Suprapubic skin (tissue), 4 donors: ENCODE measurements at regions not wholly inside any gene's neighbourhood (a gene's known extent, or its start where the extent isn't known, plus 50 kb on each side); places are given as distances from the start of the nearest gene placed in this dataset.

Source experiments
- DNase-seq, 2 donors: peaks; one replicate each; pipeline ENCODE4 v3.0.0-alpha.2; 2019; ENCODE audit warnings: low spot score in 2 of 2
- H3K27ac ChIP-seq: fragments of 200-600 bp; sonication (generic); one replicate; pipeline ENCODE4 v1.5.1; 2019
- H3K27me3 ChIP-seq: fragments of 200-600 bp; sonication (generic); one replicate; pipeline ENCODE4 v1.5.1; 2019
- H3K36me3 ChIP-seq: fragments of 200-600 bp; sonication (generic); one replicate; pipeline ENCODE4 v1.5.1; 2019
- H3K4me1 ChIP-seq: fragments of 200-600 bp; sonication (generic); one replicate; pipeline ENCODE4 v1.5.1; 2019
- H3K4me3 ChIP-seq: fragments of 200-600 bp; sonication (generic); one replicate; pipeline ENCODE4 v1.5.1; 2019; ENCODE audit warnings: mild to moderate bottlenecking
- H3K9me3 ChIP-seq: fragments of 200-600 bp; sonication (generic); one replicate; pipeline ENCODE4 v1.5.1; 2019
- CTCF ChIP-seq, 2 donors: fragments of 200-600 bp in 1 of 2; fragments of 450-650 bp in 1 of 2; sonication (generic) in 1 of 2; IDR thresholded peaks; one replicate each; pipeline ENCODE4 v1.5.1; 2016 to 2019; ENCODE audit warnings: antibody characterized with exemption in 2 of 2, mild to moderate bottlenecking in 1 of 2, moderate library complexity in 1 of 2
- EP300 ChIP-seq: sonication (generic); formaldehyde crosslinking; IDR thresholded peaks from one replicate; pipeline ENCODE4 v1.6.1; 2017; ENCODE audit warnings: antibody characterized with exemption
- POLR2A ChIP-seq, 2 donors: fragments of 450-650 bp; IDR thresholded peaks; one replicate each; pipeline ENCODE4 v1.6.1; 2017; ENCODE audit warnings: antibody characterized with exemption in 2 of 2, mild to moderate bottlenecking in 2 of 2, moderate library complexity in 2 of 2
- POLR2AphosphoS5 ChIP-seq, 3 donors: sonication (generic); formaldehyde crosslinking; IDR thresholded peaks; one replicate each; pipeline ENCODE4 v1.6.1; 2017; ENCODE audit warnings: antibody characterized with exemption in 3 of 3
- WGBS: methylation state at CpG from one replicate; pipeline ENCODE4 v1.1.5; 2018; 5-methylcytosine and 5-hydroxymethylcytosine counted together

GRCh38 chr9:108621991-108622855 lies 233.6 kb downstream of the ACTL7B start:
- Histone ChIP-seq H3K36me3 (no peaks in the 10 kb centered on the region), H3K4me3 (no peak overlapping the region), H3K9me3 (no peaks in the 10 kb centered on the region), H3K4me1 (no peaks in the 10 kb centered on the region), H3K27ac (no peak overlapping the region), H3K27me3 (no peaks in the 10 kb centered on the region)
- WGBS = 60% methylated on average over 3 of the region's 3 CpGs
- TF ChIP-seq POLR2AphosphoS5 (IDR thresholded peaks at IDR 0.05) = no peak
- no peak for TF ChIP-seq EP300
- TF ChIP-seq POLR2A (IDR thresholded peaks at IDR 0.05) = no peak
- TF ChIP-seq CTCF (IDR thresholded peaks at IDR 0.05) = no peak
- DNase-seq = no peak

- no peaks in the 10 kb centered on the region for H3K36me3 ChIP-seq
- TF ChIP-seq POLR2AphosphoS5 (IDR thresholded peaks at IDR 0.05) = no peak
- TF ChIP-seq EP300 = no peak
- no peak for TF ChIP-seq CTCF (IDR thresholded peaks at IDR 0.05)
- no peak for TF ChIP-seq POLR2A (IDR thresholded peaks at IDR 0.05)
- 75% methylated on average over 2 of the region's 2 CpGs for WGBS
- H3K4me1 ChIP-seq = no peaks in the 10 kb centered on the region
- no peak overlapping the region for H3K27ac ChIP-seq
- no peak for DNase-seq
- H3K4me3 ChIP-seq = no peak overlapping the region
- H3K9me3 ChIP-seq = no peaks in the 10 kb centered on the region
- H3K27me3 ChIP-seq = no peaks in the 10 kb centered on the region
Measured at GRCh38 chr9:108620767-108621166, 235.0 kb downstream of the ACTL7B start.

GRCh38 chr9:108618906-108619550 lies 236.8 kb downstream of the ACTL7B start:
- no peak overlapping the region for H3K27ac ChIP-seq
- TF ChIP-seq POLR2AphosphoS5 (IDR thresholded peaks at IDR 0.05) (no peak), POLR2A (IDR thresholded peaks at IDR 0.05) (no peak), CTCF (IDR thresholded peaks at IDR 0.05) (no peak), EP300 (no peak)

GRCh38 chr9:108617676-108618075 lies 238.1 kb downstream of the ACTL7B start:
- TF ChIP-seq EP300 (no peak), POLR2AphosphoS5 (IDR thresholded peaks at IDR 0.05) (no peak), POLR2A (IDR thresholded peaks at IDR 0.05) (no peak), CTCF (IDR thresholded peaks at IDR 0.05) (no peak)
- Histone ChIP-seq H3K36me3 (no peaks in the 10 kb centered on the region), H3K4me1 (no peaks in the 10 kb centered on the region), H3K9me3 (no peaks in the 10 kb centered on the region), H3K4me3 (no peak overlapping the region), H3K27ac (no peak overlapping the region), H3K27me3 (no peaks in the 10 kb centered on the region)
- no peak for DNase-seq

More at GRCh38 chr9:108618906-108619550, 236.8 kb downstream of the ACTL7B start:
- Histone ChIP-seq H3K36me3 (no peaks in the 10 kb centered on the region), H3K9me3 (no peaks in the 10 kb centered on the region), H3K27me3 (no peaks in the 10 kb centered on the region), H3K4me1 (no peaks in the 10 kb centered on the region), H3K4me3 (no peak overlapping the region)
- DNase-seq = no peak
- 92% methylated on average over 8 of the region's 8 CpGs for WGBS

- no peak for DNase-seq
- Histone ChIP-seq H3K27ac (no peak overlapping the region), H3K4me3 (no peak overlapping the region), H3K27me3 (no peaks in the 10 kb centered on the region), H3K36me3 (no peaks in the 10 kb centered on the region), H3K4me1 (peaks cover 5% of the 10 kb centered on the region), H3K9me3 (no peaks in the 10 kb centered on the region)
- 64% methylated on average over 1 of the region's 1 CpG for WGBS
- TF ChIP-seq EP300 (no peak), CTCF (IDR thresholded peaks at IDR 0.05) (no peak), POLR2AphosphoS5 (IDR thresholded peaks at IDR 0.05) (no peak), POLR2A (IDR thresholded peaks at IDR 0.05) (no peak)
Measured at GRCh38 chr9:108615152-108615551, 240.6 kb downstream of the ACTL7B start.
